Natural killer cell (primary cell): ENCODE measurements at regions not wholly inside any gene's neighbourhood (a gene's known extent, or its start where the extent isn't known, plus 50 kb on each side); places are given as distances from the start of the nearest gene placed in this dataset.

Experiments
- ATAC-seq, 3 donors: fragments of 150-1000 bp in 2 of 3; fragments of 200-7000 bp in 1 of 3; cut with Tn5 transposase; 1 replicate in 1 of 3; 2 replicates in 2 of 3; pipeline ENCODE4 v1.10.0; 2021; ENCODE audit warnings: mild to moderate bottlenecking in 2 of 3, moderate library complexity in 2 of 3
- DNase-seq, 2 donors: peaks; one replicate each; pipeline versions ENCODE4 v3.0.0 to v3.0.0-alpha.2; 2013 to 2021; ENCODE audit warnings: mixed read lengths in 1 of 2
- H3K27ac ChIP-seq: one replicate; pipeline ENCODE4 v1.5.1; 2013; ENCODE audit warnings: mild to moderate bottlenecking, low read length
- H3K27me3 ChIP-seq: one replicate; pipeline ENCODE4 v1.6.1; 2013; ENCODE audit warnings: low read length; ENCODE audit not compliant: control insufficient read depth, insufficient read depth
- H3K36me3 ChIP-seq: one replicate; pipeline ENCODE4 v1.6.1; 2013; ENCODE audit warnings: low read length; ENCODE audit not compliant: control insufficient read depth, insufficient read depth
- H3K4me1 ChIP-seq: one replicate; pipeline ENCODE4 v1.6.1; 2013; ENCODE audit warnings: low read length; ENCODE audit not compliant: control insufficient read depth, insufficient read depth
- H3K4me3 ChIP-seq: one replicate; pipeline ENCODE4 v1.5.1; 2013; ENCODE audit warnings: low read length
- H3K9me3 ChIP-seq: one replicate; pipeline ENCODE4 v1.6.1; 2013; ENCODE audit warnings: low read length; ENCODE audit not compliant: control insufficient read depth, insufficient read depth
- H3K27ac Mint-ChIP-seq, 2 donors: one replicate each; pipeline ENCODE4 v1.8.0; 2022; ENCODE audit warnings: mild to moderate bottlenecking in 2 of 2, mixed read lengths in 2 of 2, moderate library complexity in 1 of 2
- H3K27me3 Mint-ChIP-seq, 2 donors: one replicate each; pipeline ENCODE4 v1.8.0; 2022; ENCODE audit warnings: low read depth in 2 of 2, mixed read lengths in 2 of 2
- H3K36me3 Mint-ChIP-seq: one replicate; pipeline ENCODE4 v1.8.0; 2022; ENCODE audit warnings: mixed read lengths
- H3K4me1 Mint-ChIP-seq, 2 donors: one replicate each; pipeline ENCODE4 v1.8.0; 2022; ENCODE audit warnings: mixed read lengths in 2 of 2
- H3K4me3 Mint-ChIP-seq: one replicate; pipeline ENCODE4 v1.8.0; 2022; ENCODE audit warnings: mild to moderate bottlenecking, moderate library complexity, mixed read lengths
- H3K9me3 Mint-ChIP-seq, 2 donors: one replicate each; pipeline ENCODE4 v1.8.0; 2022; ENCODE audit warnings: mixed read lengths in 2 of 2
- CTCF ChIP-seq: fragments of 200-600 bp; IDR thresholded peaks from one replicate; pipeline ENCODE4 v1.8.0; 2022; ENCODE audit warnings: antibody characterized with exemption
- WGBS: methylation state at CpG from one replicate; pipeline ENCODE4 v1.1.7; 2013; ENCODE audit warnings: missing lambda C conversion rate; ENCODE audit not compliant: insufficient coverage; 5-methylcytosine and 5-hydroxymethylcytosine counted together
- intact Hi-C: fragments of 100-400 bp; cut with micrococcal nuclease; formaldehyde crosslinking; loops from one replicate; pipeline ENCODE4 v1.14.2; 2022

- no peaks in the 10 kb centered on the region for H3K4me1 Mint-ChIP-seq
- H3K27me3 Mint-ChIP-seq = peaks cover 12 to 30% of the 10 kb centered on the region in 2 donors
- no peak overlapping the region for H3K4me3 ChIP-seq
- no peaks in the 10 kb centered on the region for H3K9me3 ChIP-seq
- no peaks in the 10 kb centered on the region for H3K4me1 ChIP-seq
- no peak overlapping the region for H3K27ac Mint-ChIP-seq
- ATAC-seq = no peak
- H3K27ac ChIP-seq = no peak overlapping the region
- H3K4me3 Mint-ChIP-seq = no peak overlapping the region
- no peaks in the 10 kb centered on the region for H3K27me3 ChIP-seq
- no peak for TF ChIP-seq CTCF
- no peak for DNase-seq
- intact Hi-C loops = loop anchor here (1.0 kb wide), 1 partner anchor 11 kb away; no protein-coding TSS in a partner anchor
- H3K9me3 Mint-ChIP-seq = no peaks in the 10 kb centered on the region
- no peaks in the 10 kb centered on the region for H3K36me3 Mint-ChIP-seq
- H3K36me3 ChIP-seq = no peaks in the 10 kb centered on the region
Observed at GRCh38 chr3:153652076-153652475, 469.1 kb upstream of the ARHGEF26 start.

DNA sequence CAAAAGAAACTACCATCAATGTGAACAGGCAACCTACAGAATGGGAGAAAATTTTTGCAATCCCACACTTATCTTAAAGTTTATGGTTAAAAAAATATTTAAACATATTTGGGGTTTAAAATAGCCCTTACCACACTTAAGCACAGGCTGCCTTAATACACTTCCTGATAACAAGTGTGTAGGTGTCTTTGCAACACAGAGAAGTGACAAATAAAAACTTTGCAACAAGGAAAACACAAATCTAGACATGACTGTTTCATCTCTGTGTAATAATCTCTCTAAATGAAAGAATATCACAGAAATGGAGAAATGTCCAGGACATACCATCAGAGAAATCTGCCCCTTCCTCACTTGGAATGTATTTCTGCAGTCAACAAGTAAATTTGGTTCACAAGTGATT is 464.1 kb upstream of the ARHGEF26 start:
- H3K4me1 ChIP-seq = no peaks in the 10 kb centered on the region
- Mint-ChIP-seq H3K36me3 (no peaks in the 10 kb centered on the region), H3K27me3 (peaks cover 5 to 7% of the 10 kb centered on the region in 2 donors), H3K4me3 (no peak overlapping the region), H3K4me1 (no peaks in the 10 kb centered on the region), H3K9me3 (peaks cover 0 to 2% of the 10 kb centered on the region in 2 donors), H3K27ac (no peak overlapping the region)
- intact Hi-C loops = no loop called here
- TF ChIP-seq CTCF = no peak
- ATAC-seq (no peak), DNase-seq (no peak)
- no peaks in the 10 kb centered on the region for H3K9me3 ChIP-seq
- no peaks in the 10 kb centered on the region for H3K36me3 ChIP-seq
- H3K27me3 ChIP-seq = no peaks in the 10 kb centered on the region
- H3K4me3 ChIP-seq = no peak overlapping the region
- no peak overlapping the region for H3K27ac ChIP-seq

DNA sequence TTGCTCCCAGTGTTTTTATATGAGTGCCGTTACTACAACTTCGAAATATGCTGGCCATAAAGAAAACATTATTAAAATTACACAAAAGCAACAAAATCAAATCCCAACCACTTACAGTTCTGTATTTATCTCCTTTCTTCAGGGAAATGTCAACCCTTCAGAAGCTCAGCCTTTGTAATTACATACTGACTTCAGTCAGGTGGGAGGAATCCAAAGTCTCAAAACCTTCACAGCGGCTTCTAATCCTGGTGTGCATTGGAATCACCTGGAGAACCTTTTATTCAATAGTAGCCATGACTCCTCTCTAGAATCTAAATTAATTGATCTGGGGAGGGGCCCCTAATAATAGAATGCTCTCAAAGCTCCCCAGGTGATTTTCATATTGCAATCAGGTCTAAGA is 463.7 kb upstream of the ARHGEF26 start:
- no peak for TF ChIP-seq CTCF
- H3K27ac Mint-ChIP-seq = no peak overlapping the region
- no peak overlapping the region for H3K4me3 Mint-ChIP-seq
- peaks cover 5 to 7% of the 10 kb centered on the region in 2 donors for H3K27me3 Mint-ChIP-seq
- DNase-seq = no peak
- H3K27me3 ChIP-seq = no peaks in the 10 kb centered on the region
- no peaks in the 10 kb centered on the region for H3K9me3 ChIP-seq
- no peaks in the 10 kb centered on the region for H3K36me3 Mint-ChIP-seq
- intact Hi-C loops = no loop called here
- peaks cover 0 to 2% of the 10 kb centered on the region in 2 donors for H3K9me3 Mint-ChIP-seq
- no peaks in the 10 kb centered on the region for H3K4me1 ChIP-seq
- H3K4me1 Mint-ChIP-seq = no peaks in the 10 kb centered on the region
- no peak overlapping the region for H3K4me3 ChIP-seq
- H3K36me3 ChIP-seq = no peaks in the 10 kb centered on the region
- ATAC-seq = no peak
- WGBS = 100% methylated on average over 3 of the region's 3 CpGs
- no peak overlapping the region for H3K27ac ChIP-seq

GRCh38 chr3:153658136-153658535 is 463.1 kb upstream of the ARHGEF26 start:
- ATAC-seq (no peak), DNase-seq (no peak)
- TF ChIP-seq CTCF = no peak
- H3K36me3 ChIP-seq = no peaks in the 10 kb centered on the region
- H3K27me3 ChIP-seq = no peaks in the 10 kb centered on the region
- intact Hi-C loops = no loop called here
- no peak overlapping the region for H3K4me3 Mint-ChIP-seq
- H3K4me3 ChIP-seq = no peak overlapping the region
- no peaks in the 10 kb centered on the region for H3K4me1 ChIP-seq
- no peaks in the 10 kb centered on the region for H3K36me3 Mint-ChIP-seq
- peaks cover 5 to 7% of the 10 kb centered on the region in 2 donors for H3K27me3 Mint-ChIP-seq
- no peaks in the 10 kb centered on the region for H3K9me3 ChIP-seq
- H3K27ac Mint-ChIP-seq = no peak overlapping the region
- no peaks in the 10 kb centered on the region for H3K4me1 Mint-ChIP-seq
- H3K9me3 Mint-ChIP-seq = peaks cover 0 to 2% of the 10 kb centered on the region in 2 donors
- H3K27ac ChIP-seq = no peak overlapping the region
